ENCODE measurements at regions not wholly inside any gene's neighbourhood (a gene's known extent, or its start where the extent isn't known, plus 50 kb on each side); places are given as distances from the start of the nearest gene placed in this dataset.

DNA sequence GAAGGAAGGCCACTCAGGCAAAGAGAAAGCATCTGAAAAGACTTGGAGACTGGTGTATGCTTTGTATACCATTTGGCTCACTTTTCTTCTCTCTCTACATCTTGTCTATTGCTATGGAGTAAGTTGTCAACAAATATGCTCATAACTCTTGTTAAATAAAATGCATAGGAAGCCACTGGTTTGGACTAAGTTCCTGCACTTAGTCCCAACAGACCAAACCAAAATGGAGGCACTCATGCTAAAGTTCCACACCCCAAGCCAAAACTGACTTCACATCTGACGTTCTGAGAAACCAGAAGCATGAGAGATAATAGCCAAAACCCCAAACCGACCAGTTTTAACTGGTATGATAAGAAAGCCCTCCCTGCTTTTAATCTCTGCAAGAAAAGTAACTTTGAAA lies 135.3 kb upstream of the LYPLAL1 start:
- H2AFZ ChIP-seq (ENCODE audit: low read depth), result no peak overlapping the region
- H3K79me2 ChIP-seq (ENCODE audit: insufficient read depth, low read depth), result no peaks in the 10 kb centered on the region
- no peak overlapping the region for H3K4me3 ChIP-seq (IDR thresholded peaks at IDR 0.05; ENCODE audit: insufficient read depth, low read depth, low read length)
- TF ChIP-seq, protein P1, sequence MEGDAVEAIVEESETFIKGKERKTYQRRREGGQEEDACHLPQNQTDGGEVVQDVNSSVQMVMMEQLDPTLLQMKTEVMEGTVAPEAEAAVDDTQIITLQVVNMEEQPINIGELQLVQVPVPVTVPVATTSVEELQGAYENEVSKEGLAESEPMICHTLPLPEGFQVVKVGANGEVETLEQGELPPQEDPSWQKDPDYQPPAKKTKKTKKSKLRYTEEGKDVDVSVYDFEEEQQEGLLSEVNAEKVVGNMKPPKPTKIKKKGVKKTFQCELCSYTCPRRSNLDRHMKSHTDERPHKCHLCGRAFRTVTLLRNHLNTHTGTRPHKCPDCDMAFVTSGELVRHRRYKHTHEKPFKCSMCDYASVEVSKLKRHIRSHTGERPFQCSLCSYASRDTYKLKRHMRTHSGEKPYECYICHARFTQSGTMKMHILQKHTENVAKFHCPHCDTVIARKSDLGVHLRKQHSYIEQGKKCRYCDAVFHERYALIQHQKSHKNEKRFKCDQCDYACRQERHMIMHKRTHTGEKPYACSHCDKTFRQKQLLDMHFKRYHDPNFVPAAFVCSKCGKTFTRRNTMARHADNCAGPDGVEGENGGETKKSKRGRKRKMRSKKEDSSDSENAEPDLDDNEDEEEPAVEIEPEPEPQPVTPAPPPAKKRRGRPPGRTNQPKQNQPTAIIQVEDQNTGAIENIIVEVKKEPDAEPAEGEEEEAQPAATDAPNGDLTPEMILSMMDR (conservative IDR thresholded peaks at IDR 0.05; ENCODE audit: low read depth, low read length), result no peak
- H3K9ac ChIP-seq, result no peak overlapping the region
- H3K4me2 ChIP-seq, result no peak overlapping the region
- H3K4me1 ChIP-seq (ENCODE audit: low read depth, poor library complexity, severe bottlenecking), result no peaks in the 10 kb centered on the region
- H3K27ac ChIP-seq, result no peak overlapping the region
- H4K20me1 ChIP-seq (ENCODE audit: insufficient read depth), result no peaks in the 10 kb centered on the region
- H3K27me3 ChIP-seq (ENCODE audit: insufficient read depth, low read depth), result no peaks in the 10 kb centered on the region
- no peaks in the 10 kb centered on the region for H3K36me3 ChIP-seq (ENCODE audit: insufficient read depth)

DNA sequence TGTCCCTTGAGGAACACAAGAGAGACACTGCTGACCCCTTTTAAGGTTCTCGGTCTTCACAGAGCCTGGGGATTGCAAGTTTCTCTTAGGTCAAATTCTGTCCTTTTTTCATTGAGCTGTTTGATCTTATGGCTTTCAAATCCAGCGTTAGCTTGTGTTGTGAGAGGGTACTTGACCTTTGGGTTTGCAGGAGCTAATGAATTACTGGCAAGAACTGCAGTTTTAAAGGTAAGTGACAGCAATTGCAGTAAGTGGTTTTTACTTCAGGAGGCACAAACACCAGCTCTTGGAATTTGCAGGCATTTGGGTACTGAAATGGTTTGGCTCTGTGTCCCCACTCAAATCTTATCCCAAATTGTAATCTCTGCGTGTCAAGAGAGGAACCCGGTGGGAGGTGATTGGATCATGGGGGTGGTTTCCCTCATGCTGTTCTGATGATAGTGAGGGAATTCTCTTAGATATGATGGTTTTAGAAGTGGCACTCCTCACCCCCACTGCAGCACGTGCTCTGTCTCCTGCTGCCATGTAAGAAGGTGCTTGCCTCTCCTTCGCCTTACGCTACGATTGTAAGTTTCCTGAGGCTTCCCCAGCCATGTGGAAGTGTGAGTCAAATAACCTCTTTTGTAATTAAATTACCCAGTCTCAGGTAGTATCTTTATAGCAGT lies 134.5 kb upstream of the LYPLAL1 start:
- H3K27me3 ChIP-seq (ENCODE audit: insufficient read depth, low read depth), result no peaks in the 10 kb centered on the region
- H3K36me3 ChIP-seq (ENCODE audit: insufficient read depth), result no peaks in the 10 kb centered on the region
- H2AFZ ChIP-seq (ENCODE audit: low read depth), result no peak overlapping the region
- TF ChIP-seq, protein P1 (conservative IDR thresholded peaks at IDR 0.05; ENCODE audit: low read depth, low read length), result no peak
- H4K20me1 ChIP-seq (ENCODE audit: insufficient read depth), result no peaks in the 10 kb centered on the region
- H3K9ac ChIP-seq, result no peak overlapping the region
- no peaks in the 10 kb centered on the region for H3K4me1 ChIP-seq (ENCODE audit: low read depth, poor library complexity, severe bottlenecking)
- no peak overlapping the region for H3K27ac ChIP-seq
- no peak overlapping the region for H3K4me3 ChIP-seq (IDR thresholded peaks at IDR 0.05; ENCODE audit: insufficient read depth, low read depth, low read length)
- H3K4me2 ChIP-seq, result no peak overlapping the region
- no peaks in the 10 kb centered on the region for H3K79me2 ChIP-seq (ENCODE audit: insufficient read depth, low read depth)

DNA sequence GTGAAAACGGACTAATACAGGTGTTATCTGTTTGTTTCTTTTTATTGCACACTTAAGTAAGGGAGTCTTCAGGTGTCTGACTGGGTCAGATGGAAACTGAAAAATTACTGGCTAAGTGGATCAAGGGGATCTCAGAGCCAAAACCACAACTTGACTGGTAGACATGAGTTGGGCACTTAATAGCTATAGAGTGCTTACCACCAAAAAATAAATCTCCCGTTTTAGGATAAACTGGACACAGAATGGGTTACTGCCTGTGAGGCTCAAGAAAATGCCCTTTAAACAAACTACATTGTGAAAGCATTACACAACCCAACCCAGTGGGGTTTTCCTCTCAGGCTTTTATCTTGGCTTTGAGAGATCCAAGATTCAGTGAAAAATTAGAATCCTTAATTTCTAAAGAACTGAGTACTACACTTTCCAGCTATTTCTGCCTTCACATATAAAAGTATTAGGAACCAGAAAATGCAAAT lies 134.0 kb upstream of the LYPLAL1 start:
- Histone ChIP-seq H3K4me1 (ENCODE audit: low read depth, poor library complexity, severe bottlenecking) (no peaks in the 10 kb centered on the region), H2AFZ (ENCODE audit: low read depth) (no peak overlapping the region), H3K4me3 (IDR thresholded peaks at IDR 0.05; ENCODE audit: insufficient read depth, low read depth, low read length) (no peak overlapping the region), H4K20me1 (ENCODE audit: insufficient read depth) (no peaks in the 10 kb centered on the region), H3K27ac (no peak overlapping the region), H3K4me2 (no peak overlapping the region), H3K9ac (no peak overlapping the region), H3K36me3 (ENCODE audit: insufficient read depth) (no peaks in the 10 kb centered on the region), H3K79me2 (ENCODE audit: insufficient read depth, low read depth) (no peaks in the 10 kb centered on the region), H3K27me3 (ENCODE audit: insufficient read depth, low read depth) (no peaks in the 10 kb centered on the region)
- TF ChIP-seq, protein P1 (conservative IDR thresholded peaks at IDR 0.05; ENCODE audit: low read depth, low read length), result no peak

DNA sequence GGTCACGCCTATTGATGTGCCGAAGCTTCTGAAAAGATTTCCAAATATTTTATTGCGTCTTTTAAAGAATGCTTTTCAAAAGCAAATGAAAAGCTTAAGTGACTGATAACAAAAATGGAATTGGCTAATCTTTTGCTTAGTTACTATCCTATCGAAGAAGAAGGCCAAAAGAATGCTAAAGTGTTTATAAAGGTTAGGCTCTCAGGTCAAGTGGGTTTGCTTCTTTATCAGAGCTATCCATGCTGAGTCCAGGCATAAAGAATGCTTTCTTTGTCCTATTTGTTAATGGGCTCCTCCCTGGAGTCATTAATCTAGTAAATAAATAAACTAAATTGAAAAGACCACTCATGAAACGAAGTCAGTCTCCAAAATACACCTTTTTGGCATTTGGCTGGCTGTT lies 133.4 kb upstream of the LYPLAL1 start:
- H3K9ac ChIP-seq, result no peak overlapping the region
- TF ChIP-seq, protein P1 (conservative IDR thresholded peaks at IDR 0.05; ENCODE audit: low read depth, low read length), result no peak
- no peaks in the 10 kb centered on the region for H3K36me3 ChIP-seq (ENCODE audit: insufficient read depth)
- H3K4me2 ChIP-seq, result no peak overlapping the region
- no peaks in the 10 kb centered on the region for H3K79me2 ChIP-seq (ENCODE audit: insufficient read depth, low read depth)
- no peak overlapping the region for H2AFZ ChIP-seq (ENCODE audit: low read depth)
- no peak overlapping the region for H3K4me3 ChIP-seq (IDR thresholded peaks at IDR 0.05; ENCODE audit: insufficient read depth, low read depth, low read length)
- no peaks in the 10 kb centered on the region for H3K27me3 ChIP-seq (ENCODE audit: insufficient read depth, low read depth)
- H3K27ac ChIP-seq, result no peak overlapping the region
- H4K20me1 ChIP-seq (ENCODE audit: insufficient read depth), result no peaks in the 10 kb centered on the region
- no peaks in the 10 kb centered on the region for H3K4me1 ChIP-seq (ENCODE audit: low read depth, poor library complexity, severe bottlenecking)

Measured in KMS-11 (cell line).